GM19025 (cell line): ENCODE measurements at regions not wholly inside any gene's neighbourhood (a gene's known extent, or its start where the extent isn't known, plus 50 kb on each side); places are given as distances from the start of the nearest gene placed in this dataset.

Experiments used
- ATAC-seq: cut with Tn5 transposase; IDR thresholded peaks from one replicate; pipeline ENCODE4 v1.9.1; 2021; ENCODE audit warnings: mild to moderate bottlenecking, low read depth, moderate library complexity; ENCODE audit not compliant: unreplicated experiment

DNA sequence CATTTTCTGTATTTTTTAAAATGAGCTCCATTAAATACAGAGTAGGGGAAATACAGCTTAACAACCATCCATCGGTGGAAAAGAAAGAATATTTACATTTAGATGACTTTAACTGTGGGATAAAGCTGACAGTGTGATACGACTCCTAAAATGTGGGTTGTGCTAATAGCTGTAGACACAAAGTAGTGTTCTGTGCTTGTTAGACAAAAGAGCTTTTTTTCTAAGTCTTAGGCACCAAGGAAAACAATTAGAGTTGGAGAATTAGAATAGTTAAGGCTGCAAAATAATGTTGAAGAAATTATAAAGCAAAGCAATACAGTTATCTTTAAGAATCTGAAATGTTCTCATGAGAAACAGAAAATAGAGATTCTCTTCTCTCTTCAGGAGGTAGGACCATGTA, 307.7 kb upstream of the KIRREL3 start:
- ATAC-seq = no peak

DNA sequence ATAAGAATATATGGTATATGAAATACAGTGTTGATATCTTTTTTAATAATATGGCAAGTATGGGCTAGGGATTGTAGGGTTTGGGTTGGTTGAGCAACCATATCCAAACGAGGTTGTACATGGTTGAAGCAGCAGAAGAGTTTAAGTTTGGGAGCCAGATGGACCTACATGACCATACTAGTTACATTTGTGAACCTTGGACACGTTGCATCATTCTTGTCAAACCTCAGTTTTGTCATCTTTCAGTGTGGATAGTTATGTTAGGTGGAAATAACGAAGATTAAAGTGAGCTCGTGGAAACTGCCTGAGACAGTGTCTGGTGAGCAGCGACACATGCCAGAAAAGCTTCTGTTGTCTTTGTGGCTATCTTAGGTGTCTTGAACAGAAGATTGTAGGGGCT, 307.1 kb upstream of the KIRREL3 start:
- no peak for ATAC-seq

DNA sequence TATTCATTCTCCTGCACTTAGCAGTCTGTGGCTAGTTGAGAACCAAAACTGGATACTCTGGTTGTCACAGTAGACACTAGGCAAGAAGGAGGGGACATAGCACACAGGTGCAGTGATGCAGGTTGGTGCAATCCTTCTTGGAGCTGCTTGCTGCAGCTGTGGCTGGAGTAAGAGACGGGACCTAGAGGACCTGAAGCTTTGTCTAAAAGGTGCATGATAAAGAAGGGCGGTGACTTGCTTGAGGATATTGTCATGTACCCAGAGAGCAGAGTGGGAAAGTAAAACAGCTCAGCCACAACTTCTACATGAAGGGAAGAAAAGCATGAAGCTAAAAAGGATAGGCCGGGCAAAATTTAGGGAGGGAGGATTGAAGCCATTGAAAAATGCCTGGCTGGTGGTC, 304.1 kb upstream of the KIRREL3 start:
- ATAC-seq = no peak

DNA sequence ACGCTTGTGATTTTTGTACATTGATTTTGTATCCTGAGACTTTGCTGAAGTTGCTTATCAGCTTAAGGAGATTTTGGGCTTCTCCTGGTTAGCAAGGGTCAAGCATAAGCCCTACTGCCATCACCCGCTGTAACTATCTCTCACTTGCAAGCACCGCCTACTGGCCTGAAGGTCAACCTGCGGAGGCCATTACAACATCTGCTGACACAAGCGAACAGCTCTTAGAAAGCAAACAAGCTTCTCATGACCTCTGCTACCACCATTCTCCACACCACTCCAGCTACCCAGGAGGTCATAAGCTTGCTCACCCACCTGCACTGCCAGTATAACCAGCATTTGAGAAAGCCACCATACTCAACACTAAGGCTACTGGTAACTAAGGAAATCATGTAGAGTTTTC, 288.4 kb upstream of the KIRREL3 start:
- no peak for ATAC-seq

DNA sequence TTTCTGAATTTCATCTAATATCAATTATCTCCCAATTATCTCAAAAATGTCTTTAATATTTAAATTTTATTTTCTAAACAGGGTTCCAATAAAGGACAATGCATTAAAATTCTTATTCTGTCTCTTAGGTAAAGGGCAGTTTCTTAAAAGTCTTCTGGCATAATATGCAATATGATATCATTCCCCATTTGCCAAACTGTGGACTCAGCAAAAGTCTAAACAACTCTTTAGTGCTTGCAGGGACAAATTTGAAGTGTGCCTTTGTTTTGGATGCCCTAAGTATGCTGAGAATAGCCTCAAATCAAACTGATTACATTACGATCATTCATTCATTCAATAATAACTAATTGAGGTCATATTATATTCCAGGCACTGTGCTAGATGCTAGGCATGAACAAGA, 281.0 kb upstream of the KIRREL3 start:
- no peak for ATAC-seq

DNA sequence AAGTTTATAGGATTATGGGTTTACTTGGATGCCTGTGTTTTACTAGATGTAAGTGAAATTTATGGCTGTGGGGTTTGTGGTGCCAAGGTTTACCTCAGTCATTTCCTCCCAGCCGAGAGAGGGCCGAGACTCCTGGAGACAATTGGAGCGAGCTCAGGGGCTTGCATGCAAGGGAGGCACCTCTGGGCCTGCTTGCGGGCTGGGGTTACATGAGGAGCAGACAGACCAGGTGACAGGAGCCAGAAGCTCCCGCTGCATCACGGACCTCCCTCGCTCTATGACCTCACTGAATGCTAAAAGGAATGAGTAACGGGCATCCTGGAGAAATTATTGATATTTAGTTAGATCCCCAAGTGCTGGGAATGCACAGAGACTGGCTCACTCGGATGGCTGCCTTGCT, 275.2 kb upstream of the KIRREL3 start:
- ATAC-seq = no peak

DNA sequence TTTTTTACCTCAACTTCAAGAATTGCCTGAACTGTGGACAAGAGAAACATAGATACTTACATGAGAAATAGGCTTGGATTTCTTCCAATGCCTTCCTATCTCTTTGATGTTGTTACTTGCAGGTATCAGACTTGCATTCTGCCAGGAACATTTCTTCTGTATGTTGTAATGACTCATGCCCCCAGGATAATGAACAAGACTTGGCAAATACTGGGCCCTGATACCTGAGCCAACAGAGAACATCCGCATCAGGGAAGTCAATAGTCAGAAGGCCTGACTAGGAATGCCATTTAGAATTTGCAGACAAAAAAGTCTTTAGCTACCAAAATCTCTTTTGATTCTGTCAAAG, 273.7 kb upstream of the KIRREL3 start:
- ATAC-seq = no peak

DNA sequence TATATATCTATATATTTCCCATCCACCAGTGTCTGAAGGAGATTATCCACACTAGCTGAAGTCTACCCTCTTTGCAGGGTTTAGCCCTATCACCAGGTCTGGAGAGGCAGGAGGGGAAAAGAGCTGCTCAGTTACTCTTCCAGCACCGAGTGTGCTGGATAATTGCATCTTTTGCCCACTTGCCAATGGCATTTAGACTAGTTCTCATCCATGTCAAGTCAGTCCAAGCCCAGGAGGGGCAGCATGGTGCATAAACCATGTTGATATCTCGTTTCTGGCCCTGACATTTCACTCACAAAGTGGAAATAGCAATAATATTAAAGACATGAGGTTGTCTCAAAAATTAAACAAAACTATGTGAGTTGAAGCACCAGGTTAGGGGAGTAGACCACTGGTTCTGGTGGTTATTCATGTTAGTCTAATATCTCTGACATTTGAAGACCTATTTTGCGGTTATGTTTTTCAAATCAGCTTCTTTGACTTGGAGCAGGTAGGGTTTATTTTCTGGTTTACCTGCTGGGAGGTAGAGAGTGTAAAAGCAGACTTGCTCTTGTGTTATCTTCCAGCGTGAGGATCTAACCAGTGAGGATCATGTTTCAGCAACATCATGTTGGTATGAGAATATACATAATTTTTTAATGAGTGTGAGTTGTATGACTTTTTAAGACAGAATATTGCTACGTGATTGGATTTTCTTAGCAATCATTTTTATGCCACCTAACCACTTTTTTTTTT, 273.2 kb upstream of the KIRREL3 start:
- ATAC-seq = no peak

DNA sequence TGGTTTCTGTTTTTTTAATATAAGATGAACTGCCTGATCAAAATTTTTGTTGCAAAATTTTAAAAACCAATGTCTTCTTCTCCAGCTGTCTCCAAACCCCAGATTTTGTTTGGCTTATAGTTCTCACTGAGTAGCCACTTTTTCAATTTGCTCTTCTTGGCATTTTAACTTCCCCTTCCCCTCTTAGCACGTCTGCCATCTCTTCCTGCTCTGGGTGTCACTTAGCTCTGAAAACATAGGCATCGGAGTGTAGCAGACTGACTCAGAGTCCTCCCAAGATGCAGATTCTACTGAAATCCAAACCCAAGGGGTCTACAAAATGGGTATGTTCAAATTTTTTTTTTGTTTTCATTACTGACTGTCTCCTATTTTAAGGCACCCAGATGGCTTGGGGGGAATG, 270.3 kb upstream of the KIRREL3 start:
- ATAC-seq = no peak

DNA sequence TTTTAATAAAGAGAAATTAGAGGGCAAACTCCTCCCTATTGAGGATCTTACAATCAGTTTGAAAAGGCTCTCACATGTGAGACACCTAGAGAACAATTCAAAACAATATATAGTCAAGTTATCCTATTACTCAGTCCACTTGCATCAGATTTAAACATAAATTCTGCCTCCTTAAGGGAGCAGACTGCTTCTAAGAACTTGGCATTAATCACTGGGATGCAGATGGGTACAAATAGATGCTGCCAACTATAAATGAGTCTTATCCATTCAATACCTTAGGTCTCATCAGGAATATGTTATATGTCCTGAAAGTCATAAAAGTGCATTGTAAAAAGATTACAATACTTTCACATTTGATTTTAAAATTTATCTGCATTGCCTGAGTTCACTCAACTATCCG, 269.3 kb upstream of the KIRREL3 start:
- ATAC-seq = no peak

DNA sequence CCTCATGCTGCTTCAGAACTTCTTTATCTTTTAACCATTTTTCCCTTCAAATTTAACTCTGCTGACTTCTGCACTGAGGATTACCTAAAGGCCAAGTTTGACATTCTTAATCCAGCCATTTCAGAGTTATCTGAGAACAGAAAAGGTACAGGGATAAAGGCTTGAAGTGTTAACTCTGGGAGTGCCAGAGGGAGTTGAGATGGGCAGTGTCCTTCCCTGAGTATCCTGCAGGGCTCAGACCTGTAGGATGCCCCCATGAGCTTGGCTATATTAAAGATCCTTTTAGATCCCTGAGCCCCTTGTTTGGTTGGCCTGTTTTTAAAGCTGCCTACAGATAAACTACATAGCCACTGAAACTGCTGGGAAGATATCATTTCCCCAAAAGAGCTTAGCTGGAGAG, 268.4 kb upstream of the KIRREL3 start:
- no peak for ATAC-seq

DNA sequence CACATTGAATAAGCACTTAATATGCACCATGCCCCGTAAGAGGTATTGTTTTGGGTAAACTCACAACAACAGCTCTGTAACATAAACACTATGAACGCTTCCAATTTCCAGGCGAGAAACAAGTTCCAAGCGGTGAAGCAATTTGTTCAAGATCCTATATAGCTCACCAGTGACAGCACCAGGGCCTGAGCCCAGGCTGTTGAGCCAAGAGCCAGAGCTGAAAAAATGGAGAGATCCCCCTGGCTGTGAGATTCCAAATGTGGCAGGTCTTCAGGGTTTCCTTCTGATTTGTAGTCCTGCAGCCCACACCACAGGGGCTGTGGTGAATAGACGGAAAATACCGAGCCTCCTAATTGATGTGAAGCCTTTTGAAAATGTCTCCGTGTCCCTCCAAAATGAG, 268.0 kb upstream of the KIRREL3 start:
- ATAC-seq = no peak

DNA sequence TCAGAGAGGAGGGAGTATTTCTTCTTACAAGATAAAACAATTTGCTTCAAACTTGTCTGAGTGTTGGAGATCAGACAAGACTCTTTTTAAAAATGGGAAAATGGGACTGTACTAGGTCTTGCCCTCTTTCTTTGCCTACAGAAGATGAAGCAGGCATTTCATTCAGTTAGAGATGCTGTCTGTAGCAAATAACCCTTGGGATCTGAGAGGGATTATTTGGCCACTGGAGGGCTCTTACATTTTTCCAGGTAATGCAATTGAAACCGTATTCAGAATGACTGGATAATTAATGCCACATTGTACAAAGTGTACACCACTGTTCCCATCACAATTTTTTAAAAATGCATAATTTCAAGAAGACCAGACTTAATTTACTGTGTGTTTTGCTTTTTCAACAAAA, 258.5 kb upstream of the KIRREL3 start:
- ATAC-seq = no peak

DNA sequence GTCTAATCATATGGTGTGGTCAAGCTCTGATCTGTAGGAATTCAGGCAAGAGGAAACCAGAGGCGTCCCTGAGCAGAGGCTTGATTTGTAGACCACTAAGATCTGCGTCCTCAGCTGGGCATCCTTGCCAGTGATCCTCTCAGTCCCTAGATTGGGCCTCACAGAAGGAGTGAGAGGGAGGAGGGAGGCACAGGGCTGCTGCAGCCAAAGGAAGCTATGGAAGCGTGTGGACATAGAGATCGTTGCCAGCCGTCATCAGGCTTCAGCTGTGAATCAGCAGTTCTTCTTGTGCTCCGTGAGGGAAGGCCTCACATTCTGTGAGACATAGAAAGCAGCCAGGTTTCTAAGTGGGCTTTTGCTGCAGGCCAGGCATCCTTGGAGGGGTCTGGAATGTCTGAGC, 254.6 kb upstream of the KIRREL3 start:
- ATAC-seq = no peak

DNA sequence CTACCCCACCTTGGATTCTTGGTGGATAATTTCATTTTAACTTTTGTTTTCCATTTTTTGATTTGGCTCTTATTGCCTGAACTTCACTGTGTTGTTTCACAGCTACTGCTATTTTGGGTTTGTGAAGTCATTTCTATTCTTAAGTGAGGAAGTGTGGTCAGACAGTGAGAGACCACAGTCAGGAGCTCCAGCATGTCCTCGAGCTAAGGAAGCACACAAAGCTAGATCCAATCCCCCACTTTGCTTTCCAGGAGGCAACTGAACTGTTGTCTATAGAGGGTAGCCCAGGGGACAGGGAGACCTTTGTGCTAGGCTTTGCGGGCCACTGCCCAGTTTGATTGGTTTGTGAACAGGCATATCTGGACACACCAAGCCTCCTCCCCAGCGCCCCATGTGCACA, 251.8 kb upstream of the KIRREL3 start:
- no peak for ATAC-seq

DNA sequence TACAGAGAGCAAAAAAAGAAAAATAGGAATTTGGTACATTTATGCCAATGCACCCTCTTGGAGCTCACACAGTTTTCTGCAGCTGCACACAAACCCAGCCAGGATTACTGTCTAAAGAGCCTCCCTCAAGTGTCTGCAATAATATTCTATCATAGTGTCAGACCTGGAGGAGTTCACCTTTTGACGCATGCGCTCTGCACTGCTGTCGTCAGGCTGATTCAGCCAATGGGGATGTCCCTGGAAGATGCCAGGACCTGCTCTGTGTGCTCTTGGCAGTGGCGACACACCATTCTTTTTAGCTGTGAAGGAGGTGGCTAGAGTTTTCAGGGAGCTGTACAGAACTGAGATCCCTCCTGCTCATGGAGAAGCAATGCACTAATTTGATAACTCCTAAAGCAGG, 249.0 kb upstream of the KIRREL3 start:
- ATAC-seq = no peak

DNA sequence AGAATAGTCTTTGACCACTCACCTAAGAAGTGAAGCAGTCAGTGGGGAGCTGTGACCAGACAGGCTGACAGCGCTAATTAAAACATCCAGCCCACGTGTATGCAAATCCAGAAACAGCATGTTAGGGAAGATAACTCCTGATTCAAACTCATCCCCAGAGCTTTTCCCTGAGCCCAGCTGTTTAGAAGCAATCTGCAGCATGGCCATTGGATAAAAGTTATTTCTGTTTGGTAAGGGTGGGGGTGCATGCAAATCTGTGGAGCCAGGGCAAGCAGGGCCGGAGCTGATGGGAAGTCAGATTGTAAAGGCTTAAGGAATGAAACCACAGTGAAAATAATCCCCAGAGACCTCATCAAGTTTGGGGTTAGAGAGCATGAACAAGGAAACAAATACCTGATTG, 247.9 kb upstream of the KIRREL3 start:
- no peak for ATAC-seq

DNA sequence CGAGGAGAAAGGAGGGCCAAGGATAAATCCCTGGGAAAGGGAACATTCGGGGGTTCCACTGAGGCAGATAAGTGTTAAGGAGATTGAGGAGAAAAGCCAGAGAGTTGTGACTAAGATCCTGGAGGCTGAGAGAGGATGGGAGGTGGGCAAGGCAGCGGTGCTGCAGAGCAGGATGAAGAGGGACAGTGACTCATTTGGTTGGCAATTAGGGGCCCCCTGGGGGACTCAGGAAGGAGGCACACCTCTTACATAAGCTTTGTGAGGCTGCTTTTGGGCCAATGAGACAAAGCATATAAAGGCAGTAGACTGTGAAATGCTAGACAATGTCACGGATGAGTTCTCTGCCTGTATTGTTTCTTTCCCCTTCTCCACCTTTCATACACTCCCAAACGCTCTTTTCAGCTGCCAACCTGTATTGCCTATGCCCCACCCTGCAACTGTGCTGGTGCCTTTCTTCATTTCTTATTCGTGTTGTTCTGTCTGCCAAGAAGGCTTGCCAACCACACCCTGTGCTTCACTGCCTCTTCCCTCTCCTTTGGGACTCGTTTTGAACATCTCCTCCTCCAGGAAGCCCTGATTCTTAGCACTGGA, 246.8 kb upstream of the KIRREL3 start:
- ATAC-seq = no peak

DNA sequence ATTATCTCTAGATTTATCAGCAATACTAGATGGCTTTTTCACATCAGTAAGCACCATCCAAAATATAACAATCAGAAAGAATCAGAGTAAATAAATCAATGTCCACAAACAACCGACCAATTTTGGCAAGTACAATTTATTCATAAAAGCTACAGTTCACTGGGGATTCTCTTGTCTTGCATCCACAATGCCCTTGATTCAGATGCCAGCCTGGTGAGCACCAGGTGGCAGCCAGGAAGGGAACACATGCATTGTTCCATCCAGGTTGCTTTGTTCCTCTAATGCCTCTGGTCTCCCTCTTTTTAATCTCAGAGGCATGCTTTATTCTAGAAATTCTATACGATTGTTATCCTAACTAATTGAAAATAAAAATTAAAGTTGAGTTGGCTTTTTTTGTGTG, 242.1 kb upstream of the KIRREL3 start:
- no peak for ATAC-seq

DNA sequence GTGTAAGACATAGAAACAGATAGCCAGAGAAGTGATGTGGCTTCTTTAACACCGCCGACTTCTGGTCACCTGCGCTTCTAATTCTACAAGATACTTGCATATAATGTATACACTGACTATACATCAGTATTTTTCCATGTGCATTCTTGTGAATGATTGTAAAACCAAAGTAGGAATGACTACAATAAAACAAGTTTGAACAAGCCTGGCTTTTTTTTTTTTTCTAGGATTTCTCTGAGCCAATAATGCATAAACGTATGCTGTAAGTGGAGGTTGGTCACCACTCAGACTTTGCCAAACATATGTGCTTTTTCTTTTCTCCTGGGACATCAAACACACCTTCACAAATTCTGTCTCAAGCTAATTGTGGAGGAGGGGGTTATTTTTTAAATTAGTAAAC, 237.8 kb upstream of the KIRREL3 start:
- ATAC-seq = no peak

DNA sequence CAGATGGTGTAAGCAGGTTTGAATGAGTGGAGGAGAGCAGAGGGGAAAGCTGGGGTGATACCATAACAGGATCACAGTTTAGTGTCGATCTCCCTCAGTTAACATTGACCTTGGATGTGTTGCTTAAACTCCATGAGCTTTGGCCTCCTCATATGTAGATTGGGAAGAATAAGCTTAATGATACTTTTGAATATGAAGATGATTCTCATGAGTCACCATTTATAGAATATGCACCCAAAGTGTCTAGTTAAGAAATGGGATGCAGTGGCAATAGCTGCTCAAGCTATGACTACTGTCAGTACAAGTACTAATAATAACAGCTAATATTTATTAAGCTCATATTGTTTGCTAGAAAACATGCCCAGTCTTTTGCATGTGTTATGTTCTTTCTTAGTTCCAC, 236.2 kb upstream of the KIRREL3 start:
- ATAC-seq = no peak

DNA sequence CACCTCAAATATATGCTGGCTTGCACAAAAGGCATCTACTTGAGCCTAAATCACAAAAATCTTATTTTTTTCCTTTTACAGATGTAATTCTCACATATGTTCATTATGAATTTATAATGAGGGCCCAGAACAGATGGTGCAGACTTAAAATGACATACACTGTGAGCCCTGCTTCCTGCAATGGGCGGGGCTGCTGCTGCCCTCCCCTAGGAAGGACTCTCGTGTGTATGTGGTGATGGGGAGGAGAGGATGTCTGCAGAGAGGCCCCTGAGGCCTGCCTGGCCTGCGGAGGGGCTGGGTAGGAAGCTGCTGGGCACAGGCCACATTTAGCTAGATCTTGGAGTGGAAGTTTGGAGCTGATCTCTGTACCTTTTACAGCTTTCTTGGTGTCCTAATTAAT, 233.4 kb upstream of the KIRREL3 start:
- no peak for ATAC-seq

DNA sequence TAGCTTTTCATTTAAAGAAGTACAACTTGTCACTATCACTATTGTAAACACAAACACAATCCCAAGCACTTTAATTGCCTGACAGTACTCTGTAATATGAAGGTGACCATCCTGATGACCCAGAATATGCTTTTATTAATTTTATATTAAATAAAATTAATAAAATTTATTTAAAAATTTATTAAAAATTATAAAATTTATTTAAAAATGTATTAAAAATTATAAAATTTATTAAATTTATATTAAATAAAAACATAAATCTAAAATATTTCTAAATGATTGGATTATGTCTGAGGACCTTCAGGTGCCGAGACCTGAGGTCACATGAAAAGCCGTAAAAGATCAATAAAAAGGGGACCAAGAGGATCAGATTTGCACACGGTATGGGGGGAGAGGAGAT, 229.8 kb upstream of the KIRREL3 start:
- no peak for ATAC-seq
